ENCODE measurements at regions not wholly inside any gene's neighbourhood (a gene's known extent, or its start where the extent isn't known, plus 50 kb on each side); places are given as distances from the start of the nearest gene placed in this dataset.
"Not testable (repeated sequence)": the region's sequence is repeated elsewhere in the genome, so short reads cannot be mapped to it uniquely, and the experiment has no call there.

DNA sequence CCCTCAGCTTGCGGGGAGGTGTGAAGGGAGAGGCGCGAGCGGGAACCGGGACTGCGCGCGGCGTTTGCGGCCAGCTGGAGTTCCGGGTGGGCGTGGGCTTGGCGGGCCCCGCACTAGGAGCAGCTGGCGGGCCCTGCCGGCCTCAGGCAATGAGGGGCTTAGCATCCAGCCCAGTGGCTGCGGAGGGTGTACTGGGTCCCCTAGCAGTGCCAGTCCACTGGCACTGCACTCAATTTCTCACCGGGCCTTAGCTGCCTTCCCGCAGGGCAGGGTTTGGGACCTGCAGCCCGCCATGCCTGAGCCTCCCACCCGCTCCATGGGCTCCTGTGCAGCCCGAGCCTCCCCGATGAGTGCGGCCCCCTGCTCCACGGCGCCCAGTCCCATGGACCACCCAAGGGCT is 163.5 kb upstream of the PTCH1 start:
- not testable (repeated sequence) for H3K9me3 ChIP-seq, H3K4me3 ChIP-seq, H3K27me3 ChIP-seq, H3K36me3 ChIP-seq, DNase-seq

- no peak overlapping the region for H3K4me3 ChIP-seq
- no peaks in the 10 kb centered on the region for H3K27me3 ChIP-seq
- DNase-seq = no peak
- H3K36me3 ChIP-seq = no peaks in the 10 kb centered on the region
- H3K9me3 ChIP-seq = no peaks in the 10 kb centered on the region
Observed at GRCh38 chr9:95679874-95680273, 163.1 kb upstream of the PTCH1 start.

DNA sequence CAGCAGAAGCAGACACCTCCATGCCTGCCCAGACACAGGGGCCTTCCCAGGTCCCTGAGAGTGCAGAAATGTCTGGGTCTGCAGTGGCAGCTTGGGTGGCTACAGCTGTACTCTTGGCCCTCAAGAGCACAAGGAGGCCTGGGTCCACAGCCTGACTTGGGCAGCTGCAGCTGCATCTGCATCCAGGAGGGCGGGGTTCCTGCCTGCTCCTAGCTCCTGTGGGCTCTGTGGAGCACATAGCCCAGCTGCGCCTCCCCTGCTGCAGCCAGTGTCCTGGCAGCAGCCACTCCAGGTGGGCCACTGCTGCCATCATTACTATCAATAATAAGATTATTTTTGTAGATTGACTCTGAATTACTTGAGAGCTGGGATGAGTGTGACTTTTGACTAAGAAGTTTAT is 162.0 kb upstream of the PTCH1 start:
- H3K9me3 ChIP-seq = no peaks in the 10 kb centered on the region
- H3K27me3 ChIP-seq = no peaks in the 10 kb centered on the region

DNA sequence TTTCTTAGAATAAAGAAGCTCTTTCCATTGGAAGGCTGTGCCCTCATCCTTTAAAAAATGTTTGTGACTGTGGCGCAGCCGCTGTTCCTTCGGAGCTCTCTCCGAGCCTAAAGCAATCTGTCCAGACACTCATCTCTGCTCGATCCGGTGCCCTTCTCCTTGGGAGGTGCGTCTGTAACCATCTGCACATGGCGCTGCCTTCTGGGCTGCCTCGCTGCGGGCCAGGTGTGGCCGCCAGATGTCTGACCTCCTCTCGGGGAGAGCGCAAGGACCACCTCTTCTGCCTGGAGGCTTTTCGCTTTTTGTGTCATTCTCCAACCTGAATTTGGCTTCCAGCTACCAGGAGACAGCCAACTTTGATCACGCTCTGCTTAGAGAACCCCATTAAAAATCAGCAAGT is 153.4 kb upstream of the PTCH1 start:
- Histone ChIP-seq H3K9me3 (0 out of 2 replicates have a peak, but pooled peaks cover 2% of the 10 kb centered on the region), H3K27me3 (no peaks in the 10 kb centered on the region)
- no peak for DNase-seq

More for the DNA sequence above, 162.0 kb upstream of the PTCH1 start:
- Histone ChIP-seq H3K36me3 (no peaks in the 10 kb centered on the region), H3K4me3 (no peak overlapping the region)
- DNase-seq = no peak

GRCh38 chr9:95669253-95669652 is 152.5 kb upstream of the PTCH1 start:
- Histone ChIP-seq H3K36me3 (no peaks in the 10 kb centered on the region), H3K4me3 (no peak overlapping the region), H3K9me3 (0 out of 2 replicates have a peak, but pooled peaks cover 4% of the 10 kb centered on the region), H3K27me3 (no peaks in the 10 kb centered on the region)
- no peak for DNase-seq

More for the DNA sequence above, 153.4 kb upstream of the PTCH1 start:
- no peaks in the 10 kb centered on the region for H3K36me3 ChIP-seq
- no peak overlapping the region for H3K4me3 ChIP-seq

- no peaks in the 10 kb centered on the region for H3K27me3 ChIP-seq
- H3K36me3 ChIP-seq = no peaks in the 10 kb centered on the region
- no peak overlapping the region for H3K4me3 ChIP-seq
- no peak for DNase-seq
- 0 out of 2 replicates have a peak, but pooled peaks cover 2% of the 10 kb centered on the region for H3K9me3 ChIP-seq
Observed at GRCh38 chr9:95667789-95668188, 151.0 kb upstream of the PTCH1 start.

- Histone ChIP-seq H3K4me3 (no peak overlapping the region), H3K36me3 (no peaks in the 10 kb centered on the region), H3K27me3 (no peaks in the 10 kb centered on the region), H3K9me3 (0 out of 2 replicates have a peak, but pooled peaks cover 2% of the 10 kb centered on the region)
- DNase-seq = no peak
Observed at GRCh38 chr9:95666785-95667155, 150.0 kb upstream of the PTCH1 start.

GRCh38 chr9:95666096-95666784 is 149.5 kb upstream of the PTCH1 start:
- Histone ChIP-seq H3K4me3 (no peak overlapping the region), H3K27me3 (no peaks in the 10 kb centered on the region), H3K36me3 (no peaks in the 10 kb centered on the region), H3K9me3 (0 out of 2 replicates have a peak, but pooled peaks cover 2% of the 10 kb centered on the region)
- DNase-seq = no peak

DNA sequence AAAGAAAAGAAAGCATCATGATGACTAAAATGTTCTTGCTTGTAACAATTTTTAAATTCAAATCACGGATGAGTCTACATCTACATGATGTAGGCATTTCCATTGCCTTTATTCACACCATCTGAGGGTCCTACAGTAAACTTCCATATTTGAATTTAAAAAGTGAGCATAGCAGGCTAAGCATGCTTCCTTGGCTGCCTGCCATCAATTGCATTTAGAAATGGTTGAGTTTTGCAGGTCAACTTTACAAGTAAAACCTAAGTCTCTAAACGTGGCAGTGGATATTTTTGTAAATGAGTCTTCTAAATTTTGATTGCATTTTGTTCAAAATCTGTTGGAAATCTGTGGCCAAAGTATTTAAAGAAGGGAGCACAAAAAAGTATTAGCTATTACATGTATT is 136.5 kb upstream of the PTCH1 start:
- H3K4me3 ChIP-seq = no peak overlapping the region
- DNase-seq = no peak
- H3K9me3 ChIP-seq = no peaks in the 10 kb centered on the region
- no peaks in the 10 kb centered on the region for H3K36me3 ChIP-seq
- no peaks in the 10 kb centered on the region for H3K27me3 ChIP-seq

DNA sequence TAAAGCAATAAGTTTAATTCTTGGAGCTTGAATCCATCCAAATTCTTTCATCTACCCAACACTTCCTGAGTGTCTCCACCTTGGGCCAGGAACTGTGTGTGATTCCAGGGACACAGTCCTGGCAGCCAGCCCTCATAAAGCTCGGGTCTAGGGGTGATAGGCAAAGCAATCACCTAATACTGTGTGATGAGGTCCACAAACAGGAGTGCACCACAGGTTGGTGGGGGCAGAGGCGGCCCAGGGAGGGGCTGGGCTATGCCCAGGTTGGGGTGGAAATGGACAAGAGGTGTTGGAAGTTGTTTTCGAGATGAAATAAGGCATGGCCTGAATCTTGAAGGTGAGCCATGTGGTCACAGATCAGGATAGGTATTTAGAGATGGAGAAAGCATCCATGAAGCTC is 133.9 kb upstream of the PTCH1 start:
- H3K36me3 ChIP-seq = no peaks in the 10 kb centered on the region
- no peak overlapping the region for H3K4me3 ChIP-seq
- no peaks in the 10 kb centered on the region; the same call in 1 of the 2 replicates for H3K9me3 ChIP-seq
- no peaks in the 10 kb centered on the region for H3K27me3 ChIP-seq
- no peak for DNase-seq

GRCh38 chr9:95649801-95650213 is 133.0 kb upstream of the PTCH1 start:
- Histone ChIP-seq H3K4me3 (peak overlapping the region; percentile 24), H3K9me3 (no peaks in the 10 kb centered on the region; the same call in 1 of the 2 replicates), H3K27me3 (no peaks in the 10 kb centered on the region), H3K36me3 (no peaks in the 10 kb centered on the region)
- DNase-seq = peak; percentile 36

GRCh38 chr9:95648225-95648624 is 131.5 kb upstream of the PTCH1 start:
- Histone ChIP-seq H3K36me3 (no peaks in the 10 kb centered on the region), H3K9me3 (no peaks in the 10 kb centered on the region; the same call in 1 of the 2 replicates), H3K27me3 (no peaks in the 10 kb centered on the region), H3K4me3 (no peak overlapping the region)
- no peak for DNase-seq

DNA sequence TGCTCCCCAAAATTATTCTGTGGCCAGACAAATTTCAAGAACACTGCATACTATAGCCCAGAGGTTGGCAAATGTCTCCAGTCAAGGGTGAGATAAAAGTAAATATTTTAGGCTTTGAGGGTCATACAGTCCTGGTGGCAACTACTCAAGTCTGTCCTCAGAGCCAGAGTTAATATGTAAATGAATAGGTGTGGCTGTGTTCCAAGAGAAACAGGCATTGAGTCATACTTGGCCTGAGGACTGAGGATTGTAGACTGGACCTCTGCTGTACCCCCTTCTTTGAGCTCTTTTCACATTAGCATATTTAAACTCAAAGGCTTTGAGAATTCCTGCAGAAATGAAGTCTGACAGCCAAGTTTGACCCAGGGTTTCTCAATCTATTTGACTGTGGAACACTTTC is 129.2 kb upstream of the PTCH1 start:
- Histone ChIP-seq H3K27me3 (no peaks in the 10 kb centered on the region), H3K4me3 (no peak overlapping the region), H3K9me3 (no peaks in the 10 kb centered on the region; the same call in 1 of the 2 replicates), H3K36me3 (no peaks in the 10 kb centered on the region)
- DNase-seq = peak; percentile 48

DNA sequence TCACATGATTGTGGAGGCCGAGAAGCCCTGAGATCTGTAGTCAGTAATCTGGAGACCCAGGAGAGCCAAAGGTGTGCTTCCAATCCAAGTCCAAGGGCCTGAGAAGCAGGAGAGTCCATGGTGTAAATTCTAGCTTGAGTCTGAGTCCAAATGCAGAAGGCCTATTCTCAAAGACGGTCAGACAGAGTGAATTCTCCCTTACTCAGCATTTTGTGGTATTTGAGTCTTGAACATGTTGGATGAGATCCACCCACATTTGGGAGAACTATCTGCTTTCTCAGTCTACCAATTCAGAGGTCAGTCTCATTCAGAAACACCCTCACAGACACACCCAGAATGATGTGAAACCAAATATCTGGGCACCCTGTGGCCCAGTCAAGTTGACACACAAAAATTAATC is 128.8 kb upstream of the PTCH1 start:
- no peaks in the 10 kb centered on the region for H3K36me3 ChIP-seq
- no peak for DNase-seq
- H3K4me3 ChIP-seq = no peak overlapping the region
- H3K27me3 ChIP-seq = no peaks in the 10 kb centered on the region
- no peaks in the 10 kb centered on the region; the same call in 1 of the 2 replicates for H3K9me3 ChIP-seq

DNA sequence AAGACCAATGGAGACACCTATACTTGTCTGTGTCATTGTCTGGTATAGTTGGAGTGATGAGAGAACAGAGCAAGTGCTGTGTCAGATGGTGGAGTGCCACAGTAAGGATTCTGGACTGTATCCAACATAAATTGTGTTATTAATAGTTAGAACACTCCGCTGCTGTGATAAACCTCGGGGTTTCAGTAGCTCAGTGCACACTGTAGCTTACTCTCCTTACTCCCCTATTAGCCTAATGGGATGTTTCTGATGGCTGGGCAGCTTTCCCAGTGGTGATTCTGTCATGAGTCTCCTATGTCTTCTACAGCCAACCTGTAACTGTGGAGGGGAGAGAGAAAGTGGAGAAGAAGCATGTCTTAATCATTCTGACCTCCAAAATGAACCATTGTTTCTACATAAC is 127.6 kb upstream of the PTCH1 start:
- Histone ChIP-seq H3K9me3 (no peaks in the 10 kb centered on the region; the same call in 1 of the 2 replicates), H3K27me3 (no peaks in the 10 kb centered on the region), H3K4me3 (no peak overlapping the region), H3K36me3 (no peaks in the 10 kb centered on the region)
- DNase-seq = peak; percentile 90

GRCh38 chr9:95643619-95644018 is 126.8 kb upstream of the PTCH1 start:
- no peak overlapping the region for H3K4me3 ChIP-seq
- DNase-seq = no peak
- H3K27me3 ChIP-seq = no peaks in the 10 kb centered on the region
- no peaks in the 10 kb centered on the region for H3K36me3 ChIP-seq
- H3K9me3 ChIP-seq = no peaks in the 10 kb centered on the region; the same call in 1 of the 2 replicates

GRCh38 chr9:95642189-95642588 is 125.4 kb upstream of the PTCH1 start:
- Histone ChIP-seq H3K9me3 (no peaks in the 10 kb centered on the region; the same call in 1 of the 2 replicates), H3K36me3 (no peaks in the 10 kb centered on the region), H3K4me3 (no peak overlapping the region), H3K27me3 (no peaks in the 10 kb centered on the region)
- DNase-seq = no peak

GRCh38 chr9:95641586-95641985 is 124.8 kb upstream of the PTCH1 start:
- no peaks in the 10 kb centered on the region for H3K27me3 ChIP-seq
- no peaks in the 10 kb centered on the region; the same call in 1 of the 2 replicates for H3K9me3 ChIP-seq
- no peak for DNase-seq

More at GRCh38 chr9:95641586-95641985, 124.8 kb upstream of the PTCH1 start:
- Histone ChIP-seq H3K4me3 (no peak overlapping the region), H3K36me3 (no peaks in the 10 kb centered on the region)

All from MG63 (cell line).